HG02588 (cell line): ENCODE measurements at regions not wholly inside any gene's neighbourhood (a gene's known extent, or its start where the extent isn't known, plus 50 kb on each side); places are given as distances from the start of the nearest gene placed in this dataset.
A peak's percentile ranks its signal among the peaks of the same experiment; 100 is the strongest.
"Not testable (repeated sequence)": the region's sequence is repeated elsewhere in the genome, so short reads cannot be mapped to it uniquely, and the experiment has no call there.

Experiments used
- ATAC-seq: cut with Tn5 transposase; IDR thresholded peaks from one replicate; pipeline ENCODE4 v1.9.1; 2021; ENCODE audit warnings: mild to moderate bottlenecking, moderate library complexity; ENCODE audit not compliant: unreplicated experiment

GRCh38 chr12:13518034-13518433 lies 321.5 kb downstream of the EMP1 start:
- ATAC-seq = not testable (repeated sequence)

GRCh38 chr12:13509740-13510139 lies 313.2 kb downstream of the EMP1 start:
- no peak for ATAC-seq

- no peak for ATAC-seq
Observed at GRCh38 chr12:13505636-13506035, 309.1 kb downstream of the EMP1 start.

GRCh38 chr12:13505224-13505623 lies 308.7 kb downstream of the EMP1 start:
- ATAC-seq = no peak

- ATAC-seq = no peak
Observed at GRCh38 chr12:13504736-13505135, 308.2 kb downstream of the EMP1 start.

GRCh38 chr12:13504074-13504473 lies 307.5 kb downstream of the EMP1 start:
- ATAC-seq = no peak

GRCh38 chr12:13503094-13503835 lies 306.7 kb downstream of the EMP1 start:
- no peak for ATAC-seq

- no peak for ATAC-seq
Observed at GRCh38 chr12:13499008-13499407, 302.5 kb downstream of the EMP1 start.

- ATAC-seq = no peak
Observed at GRCh38 chr12:13496111-13496510, 299.6 kb downstream of the EMP1 start.

GRCh38 chr12:13489246-13489645 lies 292.7 kb downstream of the EMP1 start:
- ATAC-seq = no peak

- no peak for ATAC-seq
Observed at GRCh38 chr12:13487326-13487725, 290.8 kb downstream of the EMP1 start.

- no peak for ATAC-seq
Observed at GRCh38 chr12:13486794-13487193, 290.3 kb downstream of the EMP1 start.

GRCh38 chr12:13478650-13479181 lies 282.2 kb downstream of the EMP1 start:
- no peak for ATAC-seq

- ATAC-seq = no peak
Observed at GRCh38 chr12:13474381-13474780, 277.9 kb downstream of the EMP1 start.

- peak; percentile 95 for ATAC-seq
Observed at GRCh38 chr12:13472690-13473089, 276.2 kb downstream of the EMP1 start.

GRCh38 chr12:13471471-13471870 lies 274.9 kb downstream of the EMP1 start:
- ATAC-seq = no peak

GRCh38 chr12:13465635-13466034 lies 269.1 kb downstream of the EMP1 start:
- no peak for ATAC-seq

GRCh38 chr12:13463189-13463588 lies 266.7 kb downstream of the EMP1 start:
- no peak for ATAC-seq

GRCh38 chr12:13462450-13462849 lies 265.9 kb downstream of the EMP1 start:
- ATAC-seq = no peak

GRCh38 chr12:13455778-13456144 lies 259.2 kb downstream of the EMP1 start:
- no peak for ATAC-seq

GRCh38 chr12:13454991-13455777 lies 258.7 kb downstream of the EMP1 start:
- no peak for ATAC-seq

- no peak for ATAC-seq
Observed at GRCh38 chr12:13452955-13453570, 256.5 kb downstream of the EMP1 start.
